ENCODE measurements at regions not wholly inside any gene's neighbourhood (a gene's known extent, or its start where the extent isn't known, plus 50 kb on each side); places are given as distances from the start of the nearest gene placed in this dataset.
A peak's percentile ranks its signal among the peaks of the same experiment; 100 is the strongest.

GRCh38 chr18:7429831-7430230, 137.3 kb upstream of the PTPRM start:
- no peak for DNase-seq

GRCh38 chr18:7436166-7436565, 130.9 kb upstream of the PTPRM start:
- no peak for DNase-seq

- DNase-seq = no peak
These were observed 129.2 kb upstream of the PTPRM start for GRCh38 chr18:7437870-7438269.

GRCh38 chr18:7438646-7439045, 128.5 kb upstream of the PTPRM start:
- DNase-seq = no peak

- no peak for DNase-seq
These were observed 119.6 kb upstream of the PTPRM start for GRCh38 chr18:7447318-7448028.

GRCh38 chr18:7452331-7452730, 114.8 kb upstream of the PTPRM start:
- DNase-seq = peak; percentile 12

GRCh38 chr18:7454429-7454828, 112.7 kb upstream of the PTPRM start:
- no peak for DNase-seq

- peak; percentile 2 for DNase-seq
These were observed 110.7 kb upstream of the PTPRM start for GRCh38 chr18:7456376-7456775.

- no peak for DNase-seq
These were observed 109.9 kb upstream of the PTPRM start for GRCh38 chr18:7457262-7457661.

GRCh38 chr18:7458884-7459283, 108.2 kb upstream of the PTPRM start:
- no peak for DNase-seq

- DNase-seq = peak; percentile 5
These were observed 107.0 kb upstream of the PTPRM start for GRCh38 chr18:7459851-7460770.

- no peak for DNase-seq
These were observed 102.7 kb upstream of the PTPRM start for GRCh38 chr18:7464245-7464966.

GRCh38 chr18:7466190-7466589, 100.9 kb upstream of the PTPRM start:
- DNase-seq = no peak

- peak; percentile 9 for DNase-seq
These were observed 99.2 kb upstream of the PTPRM start for GRCh38 chr18:7467708-7468466.

GRCh38 chr18:7470101-7470500, 97.0 kb upstream of the PTPRM start:
- no peak for DNase-seq

GRCh38 chr18:7470503-7470902, 96.6 kb upstream of the PTPRM start:
- no peak for DNase-seq

- no peak for DNase-seq
These were observed 90.7 kb upstream of the PTPRM start for GRCh38 chr18:7476386-7476785.

GRCh38 chr18:7479756-7480155, 87.4 kb upstream of the PTPRM start:
- no peak for DNase-seq

- no peak for DNase-seq
These were observed 86.2 kb upstream of the PTPRM start for GRCh38 chr18:7480879-7481278.

- no peak for DNase-seq
These were observed 84.8 kb upstream of the PTPRM start for GRCh38 chr18:7482342-7482741.

GRCh38 chr18:7485616-7486015, 81.5 kb upstream of the PTPRM start:
- DNase-seq = no peak

- DNase-seq = no peak
These were observed 78.5 kb upstream of the PTPRM start for GRCh38 chr18:7488571-7488970.

- no peak for DNase-seq
These were observed 77.0 kb upstream of the PTPRM start for GRCh38 chr18:7490104-7490503.
